Thyroid gland (tissue), 4 donors: ENCODE measurements at regions not wholly inside any gene's neighbourhood (a gene's known extent, or its start where the extent isn't known, plus 50 kb on each side); places are given as distances from the start of the nearest gene placed in this dataset.

Source experiments
- DNase-seq, 2 donors: peaks; one replicate each; pipeline ENCODE4 v3.0.0-alpha.2; 2019
- H3K27ac ChIP-seq, 3 donors: fragments of 200-600 bp; sonication (generic); 1 replicate in 2 of 3; 2 replicates in 1 of 3; pipeline ENCODE4 v1.5.1; 2016 to 2019; ENCODE audit warnings: mild to moderate bottlenecking in 1 of 3, moderate library complexity in 1 of 3
- H3K27me3 ChIP-seq: fragments of 200-600 bp; sonication (generic); one replicate; pipeline ENCODE4 v1.5.1; 2019
- H3K36me3 ChIP-seq, 2 donors: fragments of 200-600 bp; sonication (generic); one replicate each; pipeline ENCODE4 v1.5.1; 2016 to 2019
- H3K4me1 ChIP-seq, 2 donors: fragments of 200-600 bp; sonication (generic); one replicate each; pipeline ENCODE4 v1.5.1; 2017 to 2019
- H3K4me3 ChIP-seq, 3 donors: fragments of 200-600 bp; sonication (generic); replicated peaks in 1 of 3; 1 replicate in 2 of 3; 2 replicates in 1 of 3; pipeline ENCODE4 v1.5.1; 2016; ENCODE audit warnings: mild to moderate bottlenecking in 1 of 3
- H3K9me3 ChIP-seq: fragments of 200-600 bp; sonication (generic); one replicate; pipeline ENCODE4 v1.5.1; 2017
- POLR2A ChIP-seq, 2 donors: fragments of 450-650 bp; IDR thresholded peaks; one replicate each; pipeline ENCODE4 v1.6.1; 2017; ENCODE audit warnings: antibody characterized with exemption in 2 of 2, mild to moderate bottlenecking in 2 of 2, moderate library complexity in 1 of 2
- WGBS, 2 donors: methylation state at CpG; one replicate each; pipeline ENCODE4 v1.1.5; 2017; 5-methylcytosine and 5-hydroxymethylcytosine counted together
- intact Hi-C: fragments of 100-400 bp; cut with DNase I; formaldehyde crosslinking; loops from one replicate; pipeline ENCODE4 v1.15.1; 2023
- TF ChIP-seq, protein P1 (sequence below), 6 experiments: fragments of 200-600 bp in 3 of 6; fragments of 450-650 bp in 3 of 6; sonication (generic) in 3 of 6; IDR thresholded peaks; one replicate each; pipeline ENCODE4 v1.5.1; 2016 to 2019; ENCODE audit warnings: antibody characterized with exemption in 6 of 6, mild to moderate bottlenecking in 2 of 6, inconsistent platforms in 1 of 6, moderate library complexity in 1 of 6

DNA sequence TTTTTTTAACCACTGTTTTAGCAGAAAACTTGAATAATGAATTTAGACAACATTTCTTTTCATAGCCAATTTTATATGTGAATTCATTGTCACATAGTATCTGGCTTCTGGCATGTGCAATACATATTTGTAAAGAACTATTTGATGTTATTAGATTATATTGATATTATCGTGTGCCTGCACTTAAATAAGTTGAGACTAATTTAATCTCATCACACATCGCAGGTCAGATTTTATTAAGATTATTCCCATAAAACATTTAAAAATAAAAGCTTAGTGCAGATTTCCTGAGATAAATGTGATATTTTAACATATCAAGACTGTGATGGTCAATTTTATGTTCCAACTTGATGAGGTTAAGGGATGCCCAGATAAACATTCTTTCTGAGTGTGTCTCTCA, 1565.3 kb upstream of the LRRTM3 start:
- TF ChIP-seq POLR2A (IDR thresholded peaks at IDR 0.05), result no peak
- TF ChIP-seq, protein P1, sequence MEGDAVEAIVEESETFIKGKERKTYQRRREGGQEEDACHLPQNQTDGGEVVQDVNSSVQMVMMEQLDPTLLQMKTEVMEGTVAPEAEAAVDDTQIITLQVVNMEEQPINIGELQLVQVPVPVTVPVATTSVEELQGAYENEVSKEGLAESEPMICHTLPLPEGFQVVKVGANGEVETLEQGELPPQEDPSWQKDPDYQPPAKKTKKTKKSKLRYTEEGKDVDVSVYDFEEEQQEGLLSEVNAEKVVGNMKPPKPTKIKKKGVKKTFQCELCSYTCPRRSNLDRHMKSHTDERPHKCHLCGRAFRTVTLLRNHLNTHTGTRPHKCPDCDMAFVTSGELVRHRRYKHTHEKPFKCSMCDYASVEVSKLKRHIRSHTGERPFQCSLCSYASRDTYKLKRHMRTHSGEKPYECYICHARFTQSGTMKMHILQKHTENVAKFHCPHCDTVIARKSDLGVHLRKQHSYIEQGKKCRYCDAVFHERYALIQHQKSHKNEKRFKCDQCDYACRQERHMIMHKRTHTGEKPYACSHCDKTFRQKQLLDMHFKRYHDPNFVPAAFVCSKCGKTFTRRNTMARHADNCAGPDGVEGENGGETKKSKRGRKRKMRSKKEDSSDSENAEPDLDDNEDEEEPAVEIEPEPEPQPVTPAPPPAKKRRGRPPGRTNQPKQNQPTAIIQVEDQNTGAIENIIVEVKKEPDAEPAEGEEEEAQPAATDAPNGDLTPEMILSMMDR (IDR thresholded peaks at IDR 0.05), result no peak
- intact Hi-C loops, result no loop called here
- whole genome bisulfite sequencing, 2 donors, result 95 to 96% methylated on average over 2 of the region's 2 CpGs
- no peak for DNase-seq
- no peaks in the 10 kb centered on the region for H3K4me1 ChIP-seq
- no peak overlapping the region for H3K27ac ChIP-seq
- no peaks in the 10 kb centered on the region for H3K36me3 ChIP-seq
- no peaks in the 10 kb centered on the region for H3K9me3 ChIP-seq
- H3K4me3 ChIP-seq, result no peak overlapping the region
- no peaks in the 10 kb centered on the region for H3K27me3 ChIP-seq

DNA sequence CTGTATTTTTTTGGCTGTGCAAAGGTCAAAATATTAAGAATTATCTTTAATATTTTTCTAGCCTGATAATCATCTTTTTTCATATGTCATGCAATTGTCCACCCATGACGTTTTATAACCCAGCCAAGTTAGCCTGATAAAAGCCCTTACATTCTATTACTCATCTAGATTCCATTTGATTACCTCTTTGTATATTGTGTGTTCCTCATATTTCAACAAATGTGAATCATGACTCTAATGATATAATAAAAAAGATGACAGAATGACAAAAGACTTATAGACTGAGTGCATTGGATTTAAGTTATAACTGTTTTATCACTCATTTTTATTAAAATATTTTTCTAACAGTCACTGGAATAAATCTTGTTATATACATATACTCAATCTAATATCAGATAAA, 1560.0 kb upstream of the LRRTM3 start:
- intact Hi-C loops, result no loop called here
- Histone ChIP-seq H3K27me3 (no peaks in the 10 kb centered on the region), H3K27ac (no peak overlapping the region), H3K36me3 (no peaks in the 10 kb centered on the region), H3K4me1 (no peaks in the 10 kb centered on the region), H3K9me3 (no peaks in the 10 kb centered on the region), H3K4me3 (no peak overlapping the region)
- WGBS, 2 donors, result 71 to 72% methylated on average over 1 of the region's 1 CpG
- no peak for DNase-seq
- no peak for TF ChIP-seq POLR2A (IDR thresholded peaks at IDR 0.05)
- TF ChIP-seq, protein P1 (IDR thresholded peaks at IDR 0.05), result no peak

DNA sequence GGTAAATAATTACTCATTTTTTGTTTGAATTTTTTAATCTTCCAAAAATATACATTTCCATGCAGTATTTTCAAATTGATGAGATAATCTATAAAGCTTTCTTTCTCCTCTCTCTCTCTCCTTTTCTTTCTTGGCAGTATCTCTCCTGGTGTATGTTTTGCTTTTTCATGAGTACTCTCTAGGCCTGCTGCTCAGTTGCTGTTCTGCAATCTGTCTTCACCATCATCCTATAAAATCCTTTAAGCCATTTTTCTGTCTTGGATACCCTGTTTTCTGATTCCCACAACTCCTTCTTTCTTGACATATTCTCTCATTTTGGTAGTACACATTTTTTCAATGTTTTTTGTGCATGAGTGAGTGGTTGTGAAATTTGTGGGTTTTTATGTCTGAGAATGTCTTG, 1558.1 kb upstream of the LRRTM3 start:
- DNase-seq, result no peak
- no peaks in the 10 kb centered on the region for H3K9me3 ChIP-seq
- intact Hi-C loops, result no loop called here
- no peak overlapping the region for H3K27ac ChIP-seq
- no peaks in the 10 kb centered on the region for H3K4me1 ChIP-seq
- TF ChIP-seq, protein P1 (IDR thresholded peaks at IDR 0.05), result no peak
- no peak for TF ChIP-seq POLR2A (IDR thresholded peaks at IDR 0.05)
- no peaks in the 10 kb centered on the region for H3K27me3 ChIP-seq
- H3K4me3 ChIP-seq, result no peak overlapping the region
- no peaks in the 10 kb centered on the region for H3K36me3 ChIP-seq

GRCh38 chr10:65375528-65375927, 1550.3 kb upstream of the LRRTM3 start:
- TF ChIP-seq POLR2A (IDR thresholded peaks at IDR 0.05), result no peak
- H3K27ac ChIP-seq, result no peak overlapping the region
- DNase-seq, result no peak
- no peaks in the 10 kb centered on the region for H3K27me3 ChIP-seq
- 79 to 86% methylated on average over 3 of the region's 3 CpGs for WGBS, 2 donors
- intact Hi-C loops, result no loop called here
- H3K9me3 ChIP-seq, result no peaks in the 10 kb centered on the region
- no peak overlapping the region for H3K4me3 ChIP-seq
- no peaks in the 10 kb centered on the region for H3K36me3 ChIP-seq
- H3K4me1 ChIP-seq, result no peaks in the 10 kb centered on the region

DNA sequence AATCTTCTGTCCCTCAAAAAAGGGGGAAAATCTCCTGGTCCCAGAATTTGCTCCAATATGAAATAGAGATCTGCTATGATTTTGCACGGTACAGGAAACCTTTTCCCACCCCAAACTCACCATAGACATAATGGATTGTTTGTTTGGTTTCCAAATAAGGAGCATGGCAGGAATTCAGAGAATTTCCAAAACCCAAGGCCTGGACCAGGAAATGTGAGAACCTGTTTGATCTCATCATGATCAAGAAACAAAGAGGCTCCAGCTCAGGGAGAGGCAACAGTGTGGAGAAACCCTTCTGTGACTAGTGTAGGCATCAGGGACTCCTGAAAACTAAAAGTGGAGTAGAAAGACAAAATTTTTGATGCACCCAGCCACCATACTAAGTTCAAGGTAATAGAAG, 1548.1 kb upstream of the LRRTM3 start:
- Histone ChIP-seq H3K36me3 (no peaks in the 10 kb centered on the region), H3K9me3 (no peaks in the 10 kb centered on the region), H3K4me3 (no peak overlapping the region), H3K4me1 (no peaks in the 10 kb centered on the region), H3K27ac (no peak overlapping the region), H3K27me3 (no peaks in the 10 kb centered on the region)
- DNase-seq, result no peak
- intact Hi-C loops, result no loop called here
- no peak for TF ChIP-seq POLR2A (IDR thresholded peaks at IDR 0.05)
- TF ChIP-seq, protein P1 (IDR thresholded peaks at IDR 0.05), result no peak
- 26 to 31% methylated on average over 1 of the region's 1 CpG for WGBS, 2 donors
